ENCODE measurements at regions not wholly inside any gene's neighbourhood (a gene's known extent, or its start where the extent isn't known, plus 50 kb on each side); places are given as distances from the start of the nearest gene placed in this dataset.

- TF ChIP-seq EZH2phosphoT487 (conservative IDR thresholded peaks at IDR 0.05; ENCODE audit: low read length) = no peak
- TF ChIP-seq, protein P1, sequence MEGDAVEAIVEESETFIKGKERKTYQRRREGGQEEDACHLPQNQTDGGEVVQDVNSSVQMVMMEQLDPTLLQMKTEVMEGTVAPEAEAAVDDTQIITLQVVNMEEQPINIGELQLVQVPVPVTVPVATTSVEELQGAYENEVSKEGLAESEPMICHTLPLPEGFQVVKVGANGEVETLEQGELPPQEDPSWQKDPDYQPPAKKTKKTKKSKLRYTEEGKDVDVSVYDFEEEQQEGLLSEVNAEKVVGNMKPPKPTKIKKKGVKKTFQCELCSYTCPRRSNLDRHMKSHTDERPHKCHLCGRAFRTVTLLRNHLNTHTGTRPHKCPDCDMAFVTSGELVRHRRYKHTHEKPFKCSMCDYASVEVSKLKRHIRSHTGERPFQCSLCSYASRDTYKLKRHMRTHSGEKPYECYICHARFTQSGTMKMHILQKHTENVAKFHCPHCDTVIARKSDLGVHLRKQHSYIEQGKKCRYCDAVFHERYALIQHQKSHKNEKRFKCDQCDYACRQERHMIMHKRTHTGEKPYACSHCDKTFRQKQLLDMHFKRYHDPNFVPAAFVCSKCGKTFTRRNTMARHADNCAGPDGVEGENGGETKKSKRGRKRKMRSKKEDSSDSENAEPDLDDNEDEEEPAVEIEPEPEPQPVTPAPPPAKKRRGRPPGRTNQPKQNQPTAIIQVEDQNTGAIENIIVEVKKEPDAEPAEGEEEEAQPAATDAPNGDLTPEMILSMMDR (IDR thresholded peaks at IDR 0.05; ENCODE audit: insufficient read depth, low read length, poor library complexity, severe bottlenecking) = no peak
Observed at GRCh38 chr2:187614756-187615155, 60.5 kb upstream of the TFPI start.
